ENCODE measurements at regions not wholly inside any gene's neighbourhood (a gene's known extent, or its start where the extent isn't known, plus 50 kb on each side); places are given as distances from the start of the nearest gene placed in this dataset.

- TF ChIP-seq CTCF (IDR thresholded peaks at IDR 0.05) = no peak
- no peak for TF ChIP-seq EZH2 (IDR thresholded peaks at IDR 0.05; ENCODE audit: borderline replicate concordance, insufficient read depth, low read depth, low read length, poor library complexity, severe bottlenecking)
These were observed 235.0 kb upstream of the RGPD4 start for GRCh38 chr2:107591561-107592279.

Measured in B cell (primary cell).